PC-3 (cell line): ENCODE measurements at regions not wholly inside any gene's neighbourhood (a gene's known extent, or its start where the extent isn't known, plus 50 kb on each side); places are given as distances from the start of the nearest gene placed in this dataset.
"Not testable (repeated sequence)": the region's sequence is repeated elsewhere in the genome, so short reads cannot be mapped to it uniquely, and the experiment has no call there.

ENCODE experiments used
- ATAC-seq: fragments of 200-7000 bp; cut with Tn5 transposase; 2 replicates; pipeline ENCODE4 v1.9.1; 2020; ENCODE audit warnings: mild to moderate bottlenecking, moderate library complexity
- BruUV-seq: library from RNA; stranded (reverse); fragments of 400-500 nt; replicated peaks from 2 replicates; lab custom pipeline; 2021; lab: Mats Ljungman, UMichigan
- CTCF ChIA-PET: fragments of 300-600 bp; sonication (Branson Sonifier 250); formaldehyde crosslinking; loops from one replicate; lab custom pipeline; 2022; ENCODE audit warnings: antibody characterized with exemption; lab: Charles Lee
- POLR2A ChIA-PET: fragments of 300-600 bp; sonication (Branson Sonifier 250); formaldehyde crosslinking; loops from one replicate; lab custom pipeline; 2022; ENCODE audit warnings: antibody characterized with exemption; ENCODE audit not compliant: unreplicated experiment; lab: Charles Lee
- DNase-seq: peaks from one replicate; pipeline ENCODE4 v3.0.0-alpha.2; 2015
- H2AFZ ChIP-seq: fragments of 300-600 bp; sonication (generic); 2 replicates; pipeline ENCODE4 v1.6.0; 2016; ENCODE audit warnings: antibody characterized with exemption, low read length
- H3F3A ChIP-seq: fragments of 300-600 bp; sonication (generic); one replicate; pipeline ENCODE4 v1.6.0; 2017; ENCODE audit warnings: antibody characterized with exemption, low read length, control low read depth, mild to moderate bottlenecking; ENCODE audit not compliant: unreplicated experiment
- H3K27ac ChIP-seq: fragments of 300-600 bp; sonication (generic); 2 replicates; pipeline ENCODE4 v1.5.1; 2016; ENCODE audit warnings: mild to moderate bottlenecking, low read length
- H3K27me3 ChIP-seq: fragments of 300-600 bp; sonication (generic); 2 replicates; pipeline ENCODE4 v1.6.1; 2016; ENCODE audit warnings: low read length, mixed read lengths
- H3K36me3 ChIP-seq: fragments of 300-600 bp; sonication (generic); 2 replicates; pipeline ENCODE4 v1.6.1; 2016; ENCODE audit warnings: low read depth, mixed run types, low read length, mixed read lengths
- H3K4me1 ChIP-seq: fragments of 300-600 bp; sonication (generic); 2 replicates; pipeline ENCODE4 v1.5.1; 2016; ENCODE audit warnings: low read length; ENCODE audit not compliant: insufficient read depth
- H3K4me2 ChIP-seq: fragments of 300-600 bp; sonication (generic); 2 replicates; pipeline ENCODE4 v1.6.0; 2016; ENCODE audit warnings: low read length
- H3K4me3 ChIP-seq: fragments of 300-600 bp; sonication (generic); 2 replicates; pipeline ENCODE4 v1.5.1; 2016; ENCODE audit warnings: mild to moderate bottlenecking, low read length, mixed read lengths
- H3K79me2 ChIP-seq: fragments of 300-600 bp; sonication (generic); 2 replicates; pipeline ENCODE4 v1.6.1; 2017; ENCODE audit warnings: low read length, mixed read lengths
- H3K9ac ChIP-seq: fragments of 300-600 bp; sonication (generic); 2 replicates; pipeline ENCODE4 v1.6.0; 2016; ENCODE audit warnings: mild to moderate bottlenecking, low read length
- H3K9me2 ChIP-seq: fragments of 300-600 bp; sonication (generic); replicated peaks from 2 replicates; pipeline ENCODE4 v1.6.1; 2016; ENCODE audit warnings: mixed run types, low read length, mixed read lengths
- H3K9me3 ChIP-seq: fragments of 300-600 bp; sonication (generic); 2 replicates; pipeline ENCODE4 v1.6.1; 2016; ENCODE audit warnings: low read length, mixed read lengths
- H4K20me1 ChIP-seq: fragments of 300-600 bp; sonication (generic); 2 replicates; pipeline ENCODE4 v1.6.1; 2016; ENCODE audit warnings: low read length, mixed read lengths
- CTCF ChIP-seq: fragments of 300-600 bp; sonication (generic); conservative IDR thresholded peaks from 2 replicates; pipeline ENCODE4 v1.5.1; 2017; ENCODE audit warnings: antibody characterized with exemption, low read depth, mild to moderate bottlenecking, low read length
- EZH2 ChIP-seq: fragments of 300-600 bp; sonication (generic); IDR thresholded peaks from one replicate; pipeline ENCODE4 v1.6.1; 2017; ENCODE audit warnings: antibody characterized with exemption, mild to moderate bottlenecking, low read length; ENCODE audit not compliant: unreplicated experiment
- EZH2phosphoT487 ChIP-seq: fragments of 300-600 bp; sonication (generic); IDR thresholded peaks from 2 replicates; pipeline ENCODE4 v1.6.1; 2018; ENCODE audit warnings: mild to moderate bottlenecking, antibody characterized with exemption, low read length, borderline replicate concordance
- intact Hi-C: fragments of 100-400 bp; cut with micrococcal nuclease; formaldehyde crosslinking; loops from 2 replicates; pipeline ENCODE4 v1.9.0; 2023

- H3K9me2 ChIP-seq = no peaks in the 10 kb centered on the region
- no peak overlapping the region for H3K4me3 ChIP-seq
- H3K9ac ChIP-seq = no peak overlapping the region
- no peaks in the 10 kb centered on the region for H3K9me3 ChIP-seq
- H3K4me2 ChIP-seq = no peak overlapping the region
- no peak overlapping the region for H2AFZ ChIP-seq
- no peak overlapping the region for H3K27ac ChIP-seq
- H3K4me1 ChIP-seq = no peaks in the 10 kb centered on the region
- H4K20me1 ChIP-seq = no peaks in the 10 kb centered on the region
- H3K27me3 ChIP-seq = 0 out of 2 replicates have a peak, but pooled peaks cover 9% of the 10 kb centered on the region
- no peak for DNase-seq
- TF ChIP-seq EZH2phosphoT487 = no peak
- TF ChIP-seq EZH2 = no peak
- TF ChIP-seq CTCF = no peak
- no peaks in the 10 kb centered on the region for H3K36me3 ChIP-seq
- no TSS peak for BruUV-seq
- H3K79me2 ChIP-seq = no peaks in the 10 kb centered on the region
- ATAC-seq = no peak
- POLR2A ChIA-PET = no interaction called here
- CTCF ChIA-PET = no interaction called here
- no peaks in the 10 kb centered on the region for H3F3A ChIP-seq
- intact Hi-C loops = no loop called here
These were observed 75.8 kb upstream of the NOX4 start for GRCh38 chr11:89566972-89567371.

GRCh38 chr11:89569387-89569786, 78.2 kb upstream of the NOX4 start:
- H3F3A ChIP-seq, H2AFZ ChIP-seq, H3K9ac ChIP-seq, H3K27me3 ChIP-seq, H3K27ac ChIP-seq, ATAC-seq, BruUV-seq, H3K4me2 ChIP-seq, H3K9me3 ChIP-seq, H3K9me2 ChIP-seq, H3K79me2 ChIP-seq, POLR2A ChIA-PET, DNase-seq, intact Hi-C loops, H4K20me1 ChIP-seq, H3K36me3 ChIP-seq, H3K4me3 ChIP-seq, H3K4me1 ChIP-seq: not testable (repeated sequence)
- CTCF ChIA-PET = interaction anchor here (0.6 kb wide), 1 partner anchor 92 kb away, joined by 3 read pairs; no protein-coding TSS in a partner anchor

DNA sequence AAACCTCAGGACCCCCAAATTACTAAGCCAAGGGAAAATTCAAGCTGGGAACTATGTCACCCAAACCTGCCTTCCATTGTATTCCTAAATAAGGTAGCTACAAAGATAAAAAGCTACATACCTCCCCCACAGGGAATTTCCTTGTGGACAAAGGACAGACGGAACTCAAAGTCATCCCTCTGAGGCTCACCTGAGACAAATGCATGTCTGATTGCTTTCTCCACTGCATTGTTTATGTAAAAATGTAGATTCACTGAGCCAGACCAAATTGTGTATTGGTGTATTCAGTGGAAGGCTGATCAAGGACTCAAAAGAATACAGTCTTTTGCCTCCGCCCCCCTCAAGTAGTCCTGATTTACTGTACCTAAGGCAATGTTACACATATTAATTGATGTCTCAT, 80.5 kb upstream of the NOX4 start:
- H3K4me2 ChIP-seq, H3K27me3 ChIP-seq, H3K9me3 ChIP-seq, H3K79me2 ChIP-seq, H3K9ac ChIP-seq, POLR2A ChIA-PET, H3K27ac ChIP-seq, BruUV-seq, H3K4me3 ChIP-seq, ATAC-seq, CTCF ChIA-PET, intact Hi-C loops, H4K20me1 ChIP-seq, H3F3A ChIP-seq, DNase-seq, H3K4me1 ChIP-seq, H3K36me3 ChIP-seq, H2AFZ ChIP-seq, H3K9me2 ChIP-seq: not testable (repeated sequence)

DNA sequence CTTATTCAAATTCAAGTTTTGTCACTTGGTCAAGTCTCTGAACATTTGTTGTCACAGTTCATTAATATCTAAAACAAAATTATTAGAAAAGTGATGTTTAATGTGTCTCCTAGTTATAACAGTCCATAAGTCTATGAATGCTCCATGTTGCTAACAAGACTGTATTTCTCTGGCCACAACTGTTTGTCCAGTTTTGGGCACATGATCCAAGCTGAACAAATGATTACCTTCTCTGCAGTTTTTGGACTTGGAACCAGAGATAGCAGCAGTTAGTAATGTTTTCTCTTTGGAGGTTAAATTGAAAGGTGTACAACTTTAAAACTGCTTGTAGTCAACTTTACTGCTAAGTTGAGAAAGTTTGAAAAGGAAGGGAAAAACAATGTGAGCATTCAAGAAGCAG, 84.7 kb upstream of the NOX4 start:
- H3K27ac ChIP-seq, ATAC-seq, CTCF ChIA-PET, H3K27me3 ChIP-seq, H3K4me2 ChIP-seq, H3K9me2 ChIP-seq, H3K79me2 ChIP-seq, H3K4me1 ChIP-seq, H3K9ac ChIP-seq, BruUV-seq, H3K4me3 ChIP-seq, H3F3A ChIP-seq, DNase-seq, POLR2A ChIA-PET, H3K36me3 ChIP-seq, intact Hi-C loops, H4K20me1 ChIP-seq, H3K9me3 ChIP-seq, H2AFZ ChIP-seq: not testable (repeated sequence)

- ATAC-seq, H3K27me3 ChIP-seq, H3K4me3 ChIP-seq, H2AFZ ChIP-seq, POLR2A ChIA-PET, H3K9ac ChIP-seq, H3K9me2 ChIP-seq, H3K36me3 ChIP-seq, H3K9me3 ChIP-seq, H3K4me2 ChIP-seq, CTCF ChIA-PET, DNase-seq, H3K79me2 ChIP-seq, intact Hi-C loops, H4K20me1 ChIP-seq, H3K4me1 ChIP-seq, H3K27ac ChIP-seq, BruUV-seq, H3F3A ChIP-seq: not testable (repeated sequence)
These were observed 86.3 kb upstream of the NOX4 start for GRCh38 chr11:89577428-89577827.
